ENCODE measurements at regions not wholly inside any gene's neighbourhood (a gene's known extent, or its start where the extent isn't known, plus 50 kb on each side); places are given as distances from the start of the nearest gene placed in this dataset.

- Histone ChIP-seq H3K4me1 (replicated peaks in 1 of 4; ENCODE audit: control insufficient read depth in 3 of 4, insufficient read depth in 4 of 4, low read length in 3 of 4) (no peaks in the 10 kb centered on the region), H2BK5ac (ENCODE audit: low read depth, low read length) (no peak overlapping the region), H4K91ac (replicated peaks; ENCODE audit: insufficient read length, low read length) (no peak overlapping the region), H3K23ac (ENCODE audit: insufficient read length) (no peak overlapping the region), H4K20me1 (replicated peaks in 1 of 2; ENCODE audit: control insufficient read depth in 1 of 2, insufficient read depth in 2 of 2, low read length in 2 of 2) (no peaks in the 10 kb centered on the region), H3K27me3 (replicated peaks in 1 of 4; ENCODE audit: control insufficient read depth in 3 of 4, extremely low read depth in 1 of 4, insufficient read depth in 3 of 4, low read length in 3 of 4) (no peaks in the 10 kb centered on the region), H4K8ac (ENCODE audit: extremely low read depth, insufficient read depth, low read length) (no peak overlapping the region; the same call in 1 of the 2 replicates), H3K36me3 (ENCODE audit: control insufficient read depth in 2 of 4, insufficient read depth in 4 of 4, low read length in 3 of 4) (no peaks in the 10 kb centered on the region), H2BK15ac (ENCODE audit: low read length) (no peak overlapping the region), H2BK20ac (ENCODE audit: low read length) (no peak overlapping the region), H3K4me3 (ENCODE audit: extremely low read depth in 1 of 4, insufficient read depth in 2 of 4, low read depth in 3 of 4, low read length in 4 of 4) (no peak overlapping the region), H3K56ac (replicated peaks; ENCODE audit: insufficient read length, low read depth, low read length) (no peak overlapping the region), H3K18ac (ENCODE audit: extremely low read depth, low read length) (no peak overlapping the region), H2AFZ (ENCODE audit: low read length) (no peak overlapping the region), H3K79me1 (ENCODE audit: low read depth, low read length) (no peaks in the 10 kb centered on the region), H3K79me2 (ENCODE audit: control insufficient read depth in 1 of 2, insufficient read depth in 2 of 2, low read length in 2 of 2) (no peaks in the 10 kb centered on the region), H3K4me2 (ENCODE audit: insufficient read depth in 1 of 2, low read depth in 2 of 2, low read length in 2 of 2) (no peak overlapping the region), H3K23me2 (ENCODE audit: low read depth, low read length) (no peaks in the 10 kb centered on the region; the same call in 1 of the 2 replicates), H2AK5ac (ENCODE audit: low read depth, low read length) (no peak overlapping the region), H3K9me3 (ENCODE audit: insufficient read depth in 2 of 2, low read depth in 1 of 2, low read length in 1 of 2) (no peaks in the 10 kb centered on the region), H3K14ac (ENCODE audit: insufficient read length) (no peak overlapping the region), H2BK12ac (ENCODE audit: low read depth, low read length) (no peak overlapping the region), H2BK120ac (replicated peaks; ENCODE audit: low read depth, low read length) (no peak overlapping the region), H3K9ac (replicated peaks in 1 of 4; ENCODE audit: extremely low read depth in 1 of 4, low read depth in 3 of 4, low read length in 3 of 4) (no peak overlapping the region), H3K27ac (ENCODE audit: low read depth, low read length) (no peak overlapping the region), H4K5ac (ENCODE audit: insufficient read length, low read depth, low read length) (no peak overlapping the region), H3K4ac (replicated peaks; ENCODE audit: insufficient read length, low read depth, low read length) (no peak overlapping the region)
- no peak for DNase-seq (ENCODE audit: low read depth in 1 of 2, low spot score in 2 of 2)
- 95% methylated on average over 10 of the region's 10 CpGs; no CpG with 5 or more reads in 1 of the 2 experiments for WGBS, 2 experiments (ENCODE audit: extremely low coverage in 1 of 2, insufficient coverage in 1 of 2, insufficient read length in 1 of 2, insufficient replicate concordance in 2 of 2, low coverage in 1 of 2, low lambda C conversion rate in 2 of 2, missing lambda C conversion rate in 1 of 2)
- CTCF ChIA-PET (ENCODE audit: partially characterized antibody): interaction anchor here (0.6 to 1.1 kb wide), 2 partner anchors 22 to 116 kb away, joined by 3 read pairs; no protein-coding TSS in a partner anchor
- POLR2A ChIA-PET (ENCODE audit: partially characterized antibody): no interaction called here
- no peak for FAIRE-seq
- TF ChIP-seq USF2 (IDR thresholded peaks at IDR 0.05; ENCODE audit: low read length) (no peak), ATF3 (IDR thresholded peaks at IDR 0.05; ENCODE audit: insufficient read depth, low read depth, low read length) (no peak), POU5F1 (IDR thresholded peaks at IDR 0.05; ENCODE audit: low read depth, low read length) (no peak), SIRT6 (IDR thresholded peaks at IDR 0.05; ENCODE audit: low read length) (no peak), CBX5 (IDR thresholded peaks at IDR 0.05; ENCODE audit: low read depth, low read length) (no peak), TCF12 (IDR thresholded peaks at IDR 0.05; ENCODE audit: low read depth, low read length) (no peak), ATF2 (IDR thresholded peaks at IDR 0.05; ENCODE audit: low read length) (no peak), NANOG (IDR thresholded peaks at IDR 0.05; ENCODE audit: insufficient read depth, low read depth, low read length, poor library complexity, severe bottlenecking) (no peak), RNF2 (IDR thresholded peaks at IDR 0.05; ENCODE audit: borderline replicate concordance, low read depth, low read length, missing control alignments, poor library complexity, severe bottlenecking) (no peak)
Measured at GRCh38 chr13:30818323-30818960, 83.1 kb downstream of the ALOX5AP start.

Measured in H1 (cell line).